GM03348 (cell line): ENCODE measurements at regions not wholly inside any gene's neighbourhood (a gene's known extent, or its start where the extent isn't known, plus 50 kb on each side); places are given as distances from the start of the nearest gene placed in this dataset.
A peak's percentile ranks its signal among the peaks of the same experiment; 100 is the strongest.
"Not testable (repeated sequence)": the region's sequence is repeated elsewhere in the genome, so short reads cannot be mapped to it uniquely, and the experiment has no call there.

Experiments used
- DNase-seq: peaks from one replicate; pipeline ENCODE4 v3.0.0; 2012; ENCODE audit warnings: low spot score

GRCh38 chr20:40274912-40275533, 414.0 kb downstream of the MAFB start:
- no peak for DNase-seq

GRCh38 chr20:40269274-40269673, 419.8 kb downstream of the MAFB start:
- not testable (repeated sequence) for DNase-seq

GRCh38 chr20:40268321-40269075, 420.5 kb downstream of the MAFB start:
- DNase-seq = no peak

- peak; percentile 57 for DNase-seq
These were observed 423.1 kb downstream of the MAFB start for GRCh38 chr20:40265825-40266533.

- DNase-seq = no peak
These were observed 426.8 kb downstream of the MAFB start for GRCh38 chr20:40262219-40262618.

GRCh38 chr20:40258931-40259330, 430.1 kb downstream of the MAFB start:
- DNase-seq = no peak

GRCh38 chr20:40257763-40258162, 431.3 kb downstream of the MAFB start:
- no peak for DNase-seq

GRCh38 chr20:40255365-40255764, 433.7 kb downstream of the MAFB start:
- peak; percentile 10 for DNase-seq

GRCh38 chr20:40254023-40254772, 434.8 kb downstream of the MAFB start:
- peak; percentile 8 for DNase-seq

GRCh38 chr20:40251284-40251932, 437.6 kb downstream of the MAFB start:
- DNase-seq = peak; percentile 50

GRCh38 chr20:40249805-40250204, 439.2 kb downstream of the MAFB start:
- DNase-seq = no peak

GRCh38 chr20:40245829-40246228, 443.2 kb downstream of the MAFB start:
- DNase-seq = no peak

GRCh38 chr20:40244286-40244685, 444.8 kb downstream of the MAFB start:
- no peak for DNase-seq

- DNase-seq = no peak
These were observed 447.3 kb downstream of the MAFB start for GRCh38 chr20:40241596-40242343.

GRCh38 chr20:40238511-40238910, 450.5 kb downstream of the MAFB start:
- no peak for DNase-seq

GRCh38 chr20:40234593-40234992, 454.4 kb downstream of the MAFB start:
- DNase-seq = no peak

- DNase-seq = no peak
These were observed 455.6 kb downstream of the MAFB start for GRCh38 chr20:40233406-40233805.

GRCh38 chr20:40232756-40233155, 456.3 kb downstream of the MAFB start:
- DNase-seq = no peak

GRCh38 chr20:40232273-40232672, 456.8 kb downstream of the MAFB start:
- DNase-seq = no peak

- no peak for DNase-seq
These were observed 458.6 kb downstream of the MAFB start for GRCh38 chr20:40230486-40230885.

- no peak for DNase-seq
These were observed 463.4 kb downstream of the MAFB start for GRCh38 chr20:40225596-40225995.
